Prostate gland (tissue), 2 donors: ENCODE measurements at regions not wholly inside any gene's neighbourhood (a gene's known extent, or its start where the extent isn't known, plus 50 kb on each side); places are given as distances from the start of the nearest gene placed in this dataset.

Experiments
- DNase-seq: peaks from one replicate; pipeline ENCODE4 v3.0.0-alpha.2; 2019; ENCODE audit warnings: low spot score
- H3K27ac ChIP-seq, 2 donors: fragments of 200-600 bp; sonication (generic); 2 replicates each; pipeline ENCODE4 v1.5.1; 2017 to 2019
- H3K27me3 ChIP-seq: fragments of 200-600 bp; sonication (generic); replicated peaks from 2 replicates; pipeline ENCODE4 v1.5.1; 2019; ENCODE audit not compliant: insufficient read depth
- H3K36me3 ChIP-seq, 2 donors: fragments of 200-600 bp; sonication (generic); 1 replicate in 1 of 2; 2 replicates in 1 of 2; pipeline versions ENCODE4 v1.5.1 to v1.8.1; 2017 to 2019
- H3K4me1 ChIP-seq: fragments of 200-600 bp; sonication (generic); replicated peaks from 2 replicates; pipeline ENCODE4 v1.5.1; 2019
- H3K4me3 ChIP-seq, 2 donors: fragments of 200-600 bp; sonication (generic); 2 replicates each; pipeline ENCODE4 v1.5.1; 2017 to 2019
- H3K9me3 ChIP-seq: fragments of 200-600 bp; sonication (generic); 2 replicates; pipeline ENCODE4 v1.5.1; 2017
- POLR2A ChIP-seq: fragments of 450-650 bp; IDR thresholded peaks from one replicate; pipeline ENCODE4 v1.6.1; 2016; ENCODE audit warnings: antibody characterized with exemption, mild to moderate bottlenecking
- POLR2AphosphoS5 ChIP-seq: sonication (generic); formaldehyde crosslinking; IDR thresholded peaks from one replicate; pipeline ENCODE4 v1.6.1; 2017; ENCODE audit warnings: antibody characterized with exemption
- WGBS: methylation state at CpG from one replicate; pipeline ENCODE4 v1.1.5; 2018; 5-methylcytosine and 5-hydroxymethylcytosine counted together
- intact Hi-C: fragments of 100-400 bp; cut with DNase I; formaldehyde crosslinking; loops from one replicate; pipeline ENCODE4 v1.14.2; 2022
- TF ChIP-seq, protein P1 (sequence below), 4 experiments: fragments of 200-600 bp in 2 of 4; fragments of 450-650 bp in 2 of 4; sonication (generic) in 2 of 4; IDR thresholded peaks; 1 replicate in 3 of 4; 2 replicates in 1 of 4; pipeline ENCODE4 v1.5.1; 2016 to 2019; ENCODE audit warnings: antibody characterized with exemption in 4 of 4, mild to moderate bottlenecking in 2 of 4, moderate library complexity in 2 of 4

DNA sequence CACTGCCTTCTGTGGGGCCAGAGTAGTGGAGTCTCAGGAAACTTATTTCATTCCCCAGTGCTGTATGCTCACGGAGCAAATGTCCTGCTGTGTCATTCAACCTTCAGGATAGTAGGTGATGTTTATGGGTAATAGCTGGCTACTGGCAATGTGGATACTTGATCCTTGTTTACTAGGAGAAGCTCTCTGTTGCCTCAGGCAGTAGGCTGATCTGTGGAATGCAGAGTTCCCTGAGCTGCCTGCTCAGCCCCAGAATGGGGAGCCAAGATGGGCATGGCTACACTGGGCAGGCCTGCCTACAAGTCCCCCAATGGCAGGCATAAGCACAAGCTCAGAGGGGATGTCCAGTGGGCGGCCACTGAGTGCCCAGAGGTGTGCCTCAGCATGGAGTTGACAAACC is 323.1 kb upstream of the KCNN2 start:
- intact Hi-C loops: no loop called here
- WGBS: 72% methylated on average over 2 of the region's 2 CpGs
- TF ChIP-seq POLR2AphosphoS5: no peak
- TF ChIP-seq, protein P1, sequence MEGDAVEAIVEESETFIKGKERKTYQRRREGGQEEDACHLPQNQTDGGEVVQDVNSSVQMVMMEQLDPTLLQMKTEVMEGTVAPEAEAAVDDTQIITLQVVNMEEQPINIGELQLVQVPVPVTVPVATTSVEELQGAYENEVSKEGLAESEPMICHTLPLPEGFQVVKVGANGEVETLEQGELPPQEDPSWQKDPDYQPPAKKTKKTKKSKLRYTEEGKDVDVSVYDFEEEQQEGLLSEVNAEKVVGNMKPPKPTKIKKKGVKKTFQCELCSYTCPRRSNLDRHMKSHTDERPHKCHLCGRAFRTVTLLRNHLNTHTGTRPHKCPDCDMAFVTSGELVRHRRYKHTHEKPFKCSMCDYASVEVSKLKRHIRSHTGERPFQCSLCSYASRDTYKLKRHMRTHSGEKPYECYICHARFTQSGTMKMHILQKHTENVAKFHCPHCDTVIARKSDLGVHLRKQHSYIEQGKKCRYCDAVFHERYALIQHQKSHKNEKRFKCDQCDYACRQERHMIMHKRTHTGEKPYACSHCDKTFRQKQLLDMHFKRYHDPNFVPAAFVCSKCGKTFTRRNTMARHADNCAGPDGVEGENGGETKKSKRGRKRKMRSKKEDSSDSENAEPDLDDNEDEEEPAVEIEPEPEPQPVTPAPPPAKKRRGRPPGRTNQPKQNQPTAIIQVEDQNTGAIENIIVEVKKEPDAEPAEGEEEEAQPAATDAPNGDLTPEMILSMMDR (IDR thresholded peaks at IDR 0.05): no peak
- no peak for TF ChIP-seq POLR2A
- H3K27me3 ChIP-seq: no peaks in the 10 kb centered on the region
- no peaks in the 10 kb centered on the region for H3K9me3 ChIP-seq
- H3K27ac ChIP-seq: no peak overlapping the region
- H3K36me3 ChIP-seq: no peaks in the 10 kb centered on the region
- H3K4me3 ChIP-seq: no peak overlapping the region
- H3K4me1 ChIP-seq: no peaks in the 10 kb centered on the region
- DNase-seq: no peak

DNA sequence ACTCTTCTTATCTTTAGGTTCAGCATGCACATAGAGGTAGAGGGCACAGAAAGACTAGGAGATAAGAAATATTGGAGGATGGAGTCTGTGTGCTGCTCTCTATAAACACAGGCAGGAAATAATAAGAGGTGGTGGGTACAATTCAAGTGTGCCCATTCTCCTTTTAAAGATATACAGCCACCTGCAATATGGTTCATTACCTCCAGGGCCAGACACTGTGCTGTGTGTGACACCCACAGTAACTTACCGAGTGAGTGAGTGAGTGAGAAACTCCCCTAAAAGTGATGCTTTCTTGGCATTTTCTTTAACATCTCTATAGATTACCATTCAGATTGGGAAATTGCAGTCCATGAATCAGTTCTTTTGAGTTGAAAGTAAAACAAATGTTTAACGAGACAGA is 311.8 kb upstream of the KCNN2 start:
- no peak for DNase-seq
- Histone ChIP-seq H3K4me1 (no peaks in the 10 kb centered on the region), H3K36me3 (no peaks in the 10 kb centered on the region), H3K9me3 (no peaks in the 10 kb centered on the region), H3K4me3 (no peak overlapping the region), H3K27ac (no peak overlapping the region), H3K27me3 (no peaks in the 10 kb centered on the region)
- intact Hi-C loops: no loop called here
- WGBS: 32% methylated on average over 2 of the region's 2 CpGs
- TF ChIP-seq POLR2AphosphoS5 (no peak), POLR2A (no peak)
- TF ChIP-seq, protein P1 (IDR thresholded peaks at IDR 0.05): no peak

DNA sequence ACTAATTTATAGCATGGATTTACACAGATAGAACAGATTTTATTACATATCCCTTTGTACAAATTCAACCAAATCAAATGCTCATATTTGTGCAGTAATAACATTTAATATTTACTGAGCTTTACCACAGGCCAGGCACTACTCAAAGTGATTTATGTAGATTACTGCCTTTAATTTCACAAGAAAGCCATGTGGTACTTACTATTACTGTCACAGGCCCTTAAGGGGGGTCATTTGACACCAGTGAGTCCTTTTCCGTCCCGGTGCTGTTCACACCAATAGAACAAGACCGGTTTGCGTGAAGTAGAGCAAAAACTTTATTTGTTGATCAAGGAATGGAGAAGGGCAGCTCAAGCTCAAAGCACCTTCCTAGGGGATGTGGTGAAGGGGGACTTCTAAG is 308.5 kb upstream of the KCNN2 start:
- Histone ChIP-seq H3K27ac (no peak overlapping the region), H3K9me3 (no peaks in the 10 kb centered on the region), H3K4me3 (no peak overlapping the region), H3K4me1 (no peaks in the 10 kb centered on the region), H3K27me3 (no peaks in the 10 kb centered on the region), H3K36me3 (no peaks in the 10 kb centered on the region)
- intact Hi-C loops: no loop called here
- TF ChIP-seq POLR2AphosphoS5 (no peak), POLR2A (no peak)
- TF ChIP-seq, protein P1 (IDR thresholded peaks at IDR 0.05): no peak
- WGBS: 44% methylated on average over 4 of the region's 4 CpGs
- DNase-seq: no peak

DNA sequence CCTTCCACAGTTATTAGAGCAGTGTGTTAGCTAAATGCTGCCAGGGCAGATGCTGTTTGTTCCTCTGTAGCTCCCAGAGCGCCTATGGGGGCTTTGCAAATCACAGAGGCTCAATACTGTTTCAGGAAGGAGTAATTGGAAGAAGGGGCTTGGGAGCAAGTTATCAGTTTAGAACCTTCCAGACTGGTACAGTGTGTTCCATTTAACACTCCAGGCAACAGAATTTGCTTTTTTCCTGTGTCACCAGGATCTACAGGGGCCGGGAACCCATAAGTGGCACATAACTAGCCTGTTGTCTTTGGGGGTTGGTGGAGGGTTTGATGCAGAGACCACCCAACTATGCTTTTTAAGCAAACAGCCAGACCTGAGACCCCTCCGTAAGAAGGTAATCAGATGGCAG is 307.3 kb upstream of the KCNN2 start:
- 34% methylated on average over 3 of the region's 3 CpGs for WGBS
- intact Hi-C loops: no loop called here
- Histone ChIP-seq H3K27me3 (no peaks in the 10 kb centered on the region), H3K4me1 (no peaks in the 10 kb centered on the region), H3K4me3 (no peak overlapping the region), H3K27ac (no peak overlapping the region), H3K36me3 (no peaks in the 10 kb centered on the region), H3K9me3 (no peaks in the 10 kb centered on the region)
- no peak for DNase-seq
- TF ChIP-seq POLR2A (no peak), POLR2AphosphoS5 (no peak)
- TF ChIP-seq, protein P1 (IDR thresholded peaks at IDR 0.05): no peak

DNA sequence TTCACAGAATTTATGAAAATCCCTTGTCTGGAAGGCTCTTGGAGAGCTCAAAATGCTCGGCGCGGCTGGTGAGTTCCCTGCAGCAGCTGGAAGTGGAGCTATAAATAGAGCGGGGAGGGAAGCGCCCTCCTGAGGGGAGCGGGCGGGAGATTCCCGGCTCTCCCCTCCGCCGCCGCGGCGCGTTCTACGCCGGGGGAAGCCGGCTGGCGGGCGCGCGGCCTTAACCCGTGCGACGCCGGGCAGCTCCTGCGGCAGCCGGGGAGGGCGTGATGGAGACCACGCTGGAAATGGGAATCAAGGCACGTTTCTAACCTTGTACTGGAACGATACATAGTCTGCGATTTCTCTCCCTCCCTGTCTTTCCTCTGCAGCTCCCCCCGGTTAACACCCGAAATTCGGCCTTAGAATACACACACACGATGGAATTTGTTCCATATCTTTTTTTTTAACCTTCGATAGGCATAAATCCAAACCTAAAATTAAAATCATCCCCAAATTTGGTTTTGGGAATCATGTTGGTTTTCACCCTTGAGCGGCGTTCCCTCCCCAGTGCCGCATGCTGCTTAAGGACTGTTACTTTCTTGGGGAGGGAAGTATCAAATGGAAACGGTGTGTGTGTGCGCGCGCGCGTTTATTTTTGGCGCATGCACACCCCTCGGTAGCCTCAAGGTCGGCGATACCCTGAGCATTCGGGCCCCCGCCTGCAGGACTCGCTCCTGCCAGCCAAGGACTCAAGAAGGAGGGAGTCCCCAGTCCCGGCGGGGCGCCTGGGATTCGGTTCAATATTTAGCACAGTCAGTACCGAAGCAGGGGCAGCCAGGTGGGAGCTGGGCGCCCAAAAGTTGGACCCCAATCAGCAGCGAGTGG is 306.3 kb upstream of the KCNN2 start:
- DNase-seq: peak; percentile 9
- WGBS: under 1% methylated on average over 57 of the region's 60 CpGs
- no peaks in the 10 kb centered on the region for H3K27me3 ChIP-seq
- no peaks in the 10 kb centered on the region for H3K9me3 ChIP-seq
- intact Hi-C loops: no loop called here
- no peak overlapping the region for H3K27ac ChIP-seq
- H3K4me1 ChIP-seq: no peaks in the 10 kb centered on the region
- TF ChIP-seq POLR2AphosphoS5 (no peak), POLR2A (no peak)
- TF ChIP-seq, protein P1 (IDR thresholded peaks at IDR 0.05): no peak
- peak overlapping the region; percentile 25 to 32 for H3K4me3 ChIP-seq
- no peaks in the 10 kb centered on the region for H3K36me3 ChIP-seq
